Thoracic aorta (tissue), 2 donors: ENCODE measurements at regions not wholly inside any gene's neighbourhood (a gene's known extent, or its start where the extent isn't known, plus 50 kb on each side); places are given as distances from the start of the nearest gene placed in this dataset.

Experiments used
- ATAC-seq: fragments of 150-250 bp; one replicate; pipeline ENCODE4 v1.8.0; 2017; ENCODE audit warnings: low read depth; ENCODE audit not compliant: insufficient number of reproducible peaks, low FRiP score
- DNase-seq: peaks from one replicate; pipeline ENCODE4 v3.0.0-alpha.2; 2020; ENCODE audit warnings: low spot score
- H3K27ac ChIP-seq, 2 donors: fragments of 200-600 bp; sonication (generic); 1 replicate in 1 of 2; 2 replicates in 1 of 2; pipeline ENCODE4 v1.5.1; 2016; ENCODE audit warnings: mild to moderate bottlenecking in 2 of 2, moderate library complexity in 2 of 2
- H3K27me3 ChIP-seq: fragments of 200-600 bp; sonication (generic); replicated peaks from 2 replicates; pipeline ENCODE4 v1.6.0; 2016; ENCODE audit warnings: mild to moderate bottlenecking; ENCODE audit not compliant: insufficient read depth
- H3K36me3 ChIP-seq: fragments of 200-600 bp; sonication (generic); one replicate; pipeline ENCODE4 v1.5.1; 2016
- H3K4me1 ChIP-seq, 2 donors: fragments of 200-600 bp; sonication (generic); 1 replicate in 1 of 2; 2 replicates in 1 of 2; pipeline versions ENCODE4 v1.5.1 to v1.6.0; 2016; ENCODE audit warnings: low read depth in 2 of 2, mild to moderate bottlenecking in 1 of 2; ENCODE audit not compliant: control insufficient read depth in 1 of 2
- H3K4me3 ChIP-seq: fragments of 200-600 bp; sonication (generic); 2 replicates; pipeline ENCODE4 v1.5.1; 2016; ENCODE audit warnings: mild to moderate bottlenecking
- H3K9me3 ChIP-seq: fragments of 200-600 bp; sonication (generic); 2 replicates; pipeline ENCODE4 v1.5.1; 2016
- TF ChIP-seq, protein P1 (sequence below): fragments of 200-600 bp; sonication (generic); IDR thresholded peaks from one replicate; pipeline ENCODE4 v1.5.1; 2019; ENCODE audit warnings: antibody characterized with exemption

DNA sequence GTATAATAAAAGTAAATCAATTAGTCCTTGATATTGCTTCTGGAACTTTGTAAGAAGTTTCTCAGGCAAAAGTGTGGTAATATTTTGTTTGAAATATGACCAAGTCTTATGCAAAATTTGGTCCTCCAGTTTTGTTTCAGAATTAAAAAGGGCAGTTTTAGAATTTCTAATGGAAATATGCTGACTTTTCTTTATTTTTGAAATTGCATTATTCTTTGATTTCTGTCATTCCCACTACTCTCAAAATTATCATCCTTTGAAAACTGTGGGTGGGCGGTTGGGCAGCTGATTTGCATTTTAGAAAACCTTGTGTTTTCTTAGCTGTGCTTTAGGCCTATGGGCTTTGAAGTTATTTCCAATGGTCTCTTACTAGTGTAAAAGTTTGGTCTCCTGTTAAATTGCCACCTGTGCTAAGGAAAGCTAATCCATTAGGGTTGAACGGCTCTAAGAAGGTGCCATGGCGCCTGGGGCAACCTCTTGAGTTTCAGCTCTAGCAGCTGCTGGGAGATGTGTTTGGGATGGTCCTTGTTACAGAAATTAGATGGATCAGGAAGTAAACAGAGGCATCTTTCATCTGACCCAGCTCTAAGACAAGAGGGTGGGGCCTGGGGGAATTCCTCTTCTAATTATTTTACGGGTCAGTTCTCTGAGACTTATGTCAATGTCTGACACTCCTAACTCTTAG is 880.8 kb upstream of the SLC35B3 start:
- Histone ChIP-seq H3K9me3 (no peaks in the 10 kb centered on the region), H3K27me3 (no peaks in the 10 kb centered on the region)
- no peak for ATAC-seq

DNA sequence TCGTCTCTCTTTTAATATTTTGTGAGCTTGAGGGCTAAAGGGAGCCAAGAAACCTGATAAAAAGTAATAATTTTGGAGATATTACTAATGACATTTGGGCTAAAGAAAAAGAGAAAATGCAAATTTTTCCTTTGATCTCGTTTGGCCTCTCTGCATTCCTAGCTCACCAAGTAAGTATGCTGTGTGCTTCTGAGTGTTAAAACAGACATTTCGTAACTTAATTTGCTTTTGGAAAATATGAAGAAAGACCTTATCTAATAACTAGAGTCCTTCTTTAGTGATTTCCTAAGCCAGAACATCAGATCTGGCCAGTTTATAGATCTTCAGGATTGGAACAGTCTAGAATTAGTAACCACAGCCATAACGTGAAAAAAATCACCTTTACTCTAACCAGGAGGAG is 872.9 kb upstream of the SLC35B3 start:
- Histone ChIP-seq H3K27ac (no peak overlapping the region), H3K4me3 (no peak overlapping the region), H3K4me1 (no peaks in the 10 kb centered on the region), H3K9me3 (no peaks in the 10 kb centered on the region), H3K36me3 (no peaks in the 10 kb centered on the region), H3K27me3 (no peaks in the 10 kb centered on the region)
- no peak for DNase-seq
- TF ChIP-seq, protein P1, sequence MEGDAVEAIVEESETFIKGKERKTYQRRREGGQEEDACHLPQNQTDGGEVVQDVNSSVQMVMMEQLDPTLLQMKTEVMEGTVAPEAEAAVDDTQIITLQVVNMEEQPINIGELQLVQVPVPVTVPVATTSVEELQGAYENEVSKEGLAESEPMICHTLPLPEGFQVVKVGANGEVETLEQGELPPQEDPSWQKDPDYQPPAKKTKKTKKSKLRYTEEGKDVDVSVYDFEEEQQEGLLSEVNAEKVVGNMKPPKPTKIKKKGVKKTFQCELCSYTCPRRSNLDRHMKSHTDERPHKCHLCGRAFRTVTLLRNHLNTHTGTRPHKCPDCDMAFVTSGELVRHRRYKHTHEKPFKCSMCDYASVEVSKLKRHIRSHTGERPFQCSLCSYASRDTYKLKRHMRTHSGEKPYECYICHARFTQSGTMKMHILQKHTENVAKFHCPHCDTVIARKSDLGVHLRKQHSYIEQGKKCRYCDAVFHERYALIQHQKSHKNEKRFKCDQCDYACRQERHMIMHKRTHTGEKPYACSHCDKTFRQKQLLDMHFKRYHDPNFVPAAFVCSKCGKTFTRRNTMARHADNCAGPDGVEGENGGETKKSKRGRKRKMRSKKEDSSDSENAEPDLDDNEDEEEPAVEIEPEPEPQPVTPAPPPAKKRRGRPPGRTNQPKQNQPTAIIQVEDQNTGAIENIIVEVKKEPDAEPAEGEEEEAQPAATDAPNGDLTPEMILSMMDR, result no peak
- no peak for ATAC-seq

More for the DNA sequence above, 880.8 kb upstream of the SLC35B3 start:
- Histone ChIP-seq H3K27ac (no peak overlapping the region), H3K4me1 (no peaks in the 10 kb centered on the region), H3K4me3 (no peak overlapping the region), H3K36me3 (no peaks in the 10 kb centered on the region)
- TF ChIP-seq, protein P1, result no peak
- DNase-seq, result no peak

DNA sequence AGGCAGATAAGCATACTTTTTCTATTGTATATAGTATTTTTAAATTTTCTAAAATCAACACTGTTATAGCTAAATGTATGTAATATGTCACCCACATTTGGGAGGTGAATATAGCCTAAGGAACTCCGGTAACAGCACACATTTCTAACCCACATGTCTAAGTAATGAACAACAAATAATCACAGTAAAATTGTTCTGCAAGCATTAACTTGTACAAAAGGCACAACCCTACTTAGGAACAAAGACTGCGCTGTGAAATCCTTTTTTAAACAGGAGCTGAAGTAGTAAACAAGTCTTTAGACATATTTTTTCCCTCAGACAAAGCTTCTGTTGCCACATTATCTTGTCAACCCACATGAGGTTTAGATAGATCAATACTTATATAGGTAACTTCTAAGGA is 872.4 kb upstream of the SLC35B3 start:
- ATAC-seq (no peak), DNase-seq (no peak)
- TF ChIP-seq, protein P1, result no peak

DNA sequence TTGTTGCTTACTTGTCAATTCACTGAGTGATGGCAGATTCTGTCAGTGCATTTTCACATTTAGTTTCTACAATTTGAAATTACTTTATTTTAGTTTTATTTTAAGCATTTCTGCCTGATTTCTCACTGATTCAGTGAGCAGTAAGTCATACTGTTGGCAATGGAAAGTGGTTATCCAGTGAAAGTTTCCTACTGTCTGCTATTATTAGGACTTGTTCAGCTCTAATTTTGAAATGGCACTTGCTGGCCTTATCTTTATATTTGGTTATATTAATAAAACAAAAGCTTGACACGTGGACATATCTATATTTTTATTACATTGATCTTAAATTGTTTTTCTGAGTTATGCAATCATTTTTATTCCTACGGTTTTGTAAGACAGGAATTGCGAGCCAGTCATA is 871.8 kb upstream of the SLC35B3 start:
- no peak for DNase-seq
- no peaks in the 10 kb centered on the region for H3K27me3 ChIP-seq
- no peak overlapping the region for H3K27ac ChIP-seq
- H3K36me3 ChIP-seq, result no peaks in the 10 kb centered on the region
- ATAC-seq, result no peak
- no peak overlapping the region for H3K4me3 ChIP-seq
- TF ChIP-seq, protein P1, result no peak
- no peaks in the 10 kb centered on the region for H3K9me3 ChIP-seq
- H3K4me1 ChIP-seq, result no peaks in the 10 kb centered on the region

More for the DNA sequence above, 872.4 kb upstream of the SLC35B3 start:
- H3K27me3 ChIP-seq, result no peaks in the 10 kb centered on the region
- H3K36me3 ChIP-seq, result no peaks in the 10 kb centered on the region
- H3K27ac ChIP-seq, result no peak overlapping the region
- no peaks in the 10 kb centered on the region for H3K9me3 ChIP-seq
- H3K4me1 ChIP-seq, result no peaks in the 10 kb centered on the region
- H3K4me3 ChIP-seq, result no peak overlapping the region

DNA sequence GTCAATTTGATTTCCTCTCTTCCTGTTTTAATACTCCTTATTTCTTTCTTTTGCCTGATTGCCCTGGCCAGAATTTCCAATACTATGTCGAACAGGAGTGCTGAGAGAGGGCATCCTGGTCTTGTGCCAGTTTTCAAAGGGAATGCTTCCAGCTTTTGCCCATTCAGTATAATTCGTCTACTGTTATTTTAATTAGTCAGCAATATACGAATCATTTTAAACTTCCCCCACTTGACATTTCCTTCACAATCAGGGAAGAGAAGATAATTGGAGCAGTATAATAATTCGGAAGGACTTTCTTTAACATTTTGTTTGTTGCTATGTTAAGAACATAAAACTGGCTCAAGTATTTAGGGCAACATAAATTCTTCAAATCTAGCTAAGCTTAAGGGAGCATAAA is 860.3 kb upstream of the SLC35B3 start:
- TF ChIP-seq, protein P1, result no peak
- Histone ChIP-seq H3K36me3 (no peaks in the 10 kb centered on the region), H3K9me3 (no peaks in the 10 kb centered on the region), H3K27ac (no peak overlapping the region), H3K27me3 (no peaks in the 10 kb centered on the region), H3K4me3 (no peak overlapping the region), H3K4me1 (no peaks in the 10 kb centered on the region)
- DNase-seq (no peak), ATAC-seq (no peak)
